Brain microvascular endothelial cell (primary cell): ENCODE measurements at regions not wholly inside any gene's neighbourhood (a gene's known extent, or its start where the extent isn't known, plus 50 kb on each side); places are given as distances from the start of the nearest gene placed in this dataset.

Source experiments
- DNase-seq: peaks from one replicate; pipeline ENCODE4 v3.0.0-alpha.2; 2020
- H3K27ac ChIP-seq: fragments of 250-450 bp; sonication (Bioruptor Pico); 2 replicates; pipeline ENCODE4 v1.5.1; 2020; ENCODE audit warnings: mild to moderate bottlenecking, moderate library complexity
- H3K27me3 ChIP-seq: fragments of 250-450 bp; sonication (Bioruptor Pico); replicated peaks from 2 replicates; pipeline ENCODE4 v1.5.1; 2020; ENCODE audit warnings: mild to moderate bottlenecking
- H3K36me3 ChIP-seq: fragments of 250-450 bp; sonication (Bioruptor Pico); replicated peaks from 2 replicates; pipeline ENCODE4 v1.5.1; 2020; ENCODE audit warnings: mild to moderate bottlenecking
- H3K4me3 ChIP-seq: 2 replicates; pipeline ENCODE4 v1.5.1; 2011; ENCODE audit warnings: low read depth, mild to moderate bottlenecking, control low read depth, low read length, moderate library complexity
- CTCF ChIP-seq: IDR thresholded peaks from 2 replicates; pipeline ENCODE4 v1.5.1; 2011; ENCODE audit warnings: low read depth, mild to moderate bottlenecking, moderate library complexity, low read length, control low read depth, inconsistent platforms; ENCODE audit errors: missing control alignments
- in situ Hi-C: cut with HindIII; loops from 2 replicates; pipeline ENCODE4 v1.10.0; 2017; ENCODE audit warnings: low sequenced_read_pairs, low pct_ligation_motif_present

GRCh38 chr20:24751551-24751950 lies 197.5 kb upstream of the CST7 start:
- TF ChIP-seq CTCF, result no peak
- H3K4me3 ChIP-seq, result no peak overlapping the region
- in situ Hi-C loops, result no loop called here
- no peaks in the 10 kb centered on the region for H3K36me3 ChIP-seq
- H3K27me3 ChIP-seq, result no peaks in the 10 kb centered on the region
- no peak for DNase-seq
- H3K27ac ChIP-seq, result no peak overlapping the region

- TF ChIP-seq CTCF, result no peak
- DNase-seq, result no peak
- Histone ChIP-seq H3K27ac (no peak overlapping the region), H3K36me3 (no peaks in the 10 kb centered on the region), H3K27me3 (no peaks in the 10 kb centered on the region), H3K4me3 (no peak overlapping the region)
- in situ Hi-C loops, result no loop called here
Observed at GRCh38 chr20:24752612-24753011, 196.5 kb upstream of the CST7 start.

- DNase-seq, result no peak
- no peaks in the 10 kb centered on the region for H3K36me3 ChIP-seq
- H3K27ac ChIP-seq, result no peak overlapping the region
- in situ Hi-C loops, result no loop called here
- H3K4me3 ChIP-seq, result no peak overlapping the region
- no peak for TF ChIP-seq CTCF
- H3K27me3 ChIP-seq, result no peaks in the 10 kb centered on the region
Observed at GRCh38 chr20:24753130-24753529, 195.9 kb upstream of the CST7 start.

- in situ Hi-C loops, result no loop called here
- no peaks in the 10 kb centered on the region for H3K36me3 ChIP-seq
- DNase-seq, result no peak
- no peaks in the 10 kb centered on the region for H3K27me3 ChIP-seq
- no peak overlapping the region for H3K4me3 ChIP-seq
- no peak overlapping the region for H3K27ac ChIP-seq
- TF ChIP-seq CTCF, result no peak
Observed at GRCh38 chr20:24754691-24755090, 194.4 kb upstream of the CST7 start.

DNA sequence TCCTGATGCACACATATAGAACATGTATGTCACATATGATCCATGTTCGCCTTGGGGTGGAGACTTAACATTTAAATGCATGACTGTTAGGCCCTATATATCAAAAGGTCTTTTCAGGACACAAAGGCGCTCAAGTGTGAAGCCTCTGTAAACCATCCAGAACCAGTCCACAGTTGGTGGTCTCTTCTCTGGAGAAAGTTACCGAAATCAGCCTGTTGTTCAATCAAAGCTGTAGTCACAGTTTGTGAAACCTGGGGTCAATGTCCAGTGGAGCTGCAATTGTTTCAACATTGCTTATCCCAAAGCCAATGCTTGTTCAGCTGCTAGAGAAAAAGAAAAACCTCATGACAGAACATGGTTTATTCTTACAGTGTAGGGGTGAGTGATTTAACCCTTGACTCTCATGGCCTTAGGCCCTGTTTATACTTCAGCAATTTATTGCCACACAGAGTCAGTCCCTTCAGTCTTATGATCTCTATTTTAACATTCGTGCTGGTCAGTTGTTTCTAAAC lies 193.6 kb upstream of the CST7 start:
- Histone ChIP-seq H3K27me3 (no peaks in the 10 kb centered on the region), H3K36me3 (no peaks in the 10 kb centered on the region), H3K27ac (no peak overlapping the region), H3K4me3 (no peak overlapping the region)
- no peak for TF ChIP-seq CTCF
- in situ Hi-C loops, result no loop called here
- no peak for DNase-seq

GRCh38 chr20:24756292-24757025 lies 192.6 kb upstream of the CST7 start:
- Histone ChIP-seq H3K27ac (no peak overlapping the region), H3K27me3 (no peaks in the 10 kb centered on the region), H3K36me3 (no peaks in the 10 kb centered on the region), H3K4me3 (no peak overlapping the region)
- DNase-seq, result no peak
- in situ Hi-C loops, result no loop called here
- TF ChIP-seq CTCF, result no peak
